Esophagus mucosa (tissue), 1 donor: ENCODE measurements at regions not wholly inside any gene's neighbourhood (a gene's known extent, or its start where the extent isn't known, plus 50 kb on each side); places are given as distances from the start of the nearest gene placed in this dataset.
"Not testable (repeated sequence)": the region's sequence is repeated elsewhere in the genome, so short reads cannot be mapped to it uniquely, and the experiment has no call there.

Source experiments
- ATAC-seq: fragments of 200-7000 bp; cut with Tn5 transposase; one replicate; pipeline ENCODE4 v1.9.1; 2020
- donor health status: DM: yes; HTN: yes; CAD: no.

DNA sequence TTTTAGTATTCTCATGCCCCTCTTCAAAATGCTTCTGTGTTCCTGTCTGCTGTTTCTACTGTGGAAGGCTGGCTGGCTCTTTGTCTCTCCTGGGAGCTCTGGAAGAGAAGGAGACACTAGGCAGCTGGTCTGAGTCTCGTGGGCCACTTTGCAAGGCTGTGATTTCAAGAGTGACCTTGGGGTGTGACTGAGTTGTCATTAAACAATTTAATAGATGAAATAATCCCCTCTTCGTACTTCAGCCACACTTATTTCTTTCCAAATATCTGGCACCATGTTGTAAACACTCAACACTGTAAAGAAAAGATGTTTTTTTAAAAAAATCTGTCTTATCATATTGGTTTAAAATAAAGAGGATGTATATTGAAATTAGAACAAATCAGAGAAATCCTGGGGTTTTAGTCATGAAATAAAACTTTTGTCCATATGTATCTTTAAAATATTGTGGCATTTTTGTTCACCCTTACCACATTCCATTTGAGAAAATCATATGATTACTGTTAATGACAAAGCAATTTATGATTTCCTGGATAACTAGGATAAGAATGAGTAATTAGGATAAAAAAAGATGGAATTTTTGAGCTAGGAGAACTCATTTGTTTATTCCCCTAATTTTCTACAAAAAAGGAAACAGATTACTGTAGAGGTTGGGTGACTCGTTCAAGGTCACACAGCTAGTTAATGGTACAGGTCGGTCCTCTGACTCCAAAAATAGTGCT lies 200.8 kb downstream of the MAT2B start:
- no peak for ATAC-seq

DNA sequence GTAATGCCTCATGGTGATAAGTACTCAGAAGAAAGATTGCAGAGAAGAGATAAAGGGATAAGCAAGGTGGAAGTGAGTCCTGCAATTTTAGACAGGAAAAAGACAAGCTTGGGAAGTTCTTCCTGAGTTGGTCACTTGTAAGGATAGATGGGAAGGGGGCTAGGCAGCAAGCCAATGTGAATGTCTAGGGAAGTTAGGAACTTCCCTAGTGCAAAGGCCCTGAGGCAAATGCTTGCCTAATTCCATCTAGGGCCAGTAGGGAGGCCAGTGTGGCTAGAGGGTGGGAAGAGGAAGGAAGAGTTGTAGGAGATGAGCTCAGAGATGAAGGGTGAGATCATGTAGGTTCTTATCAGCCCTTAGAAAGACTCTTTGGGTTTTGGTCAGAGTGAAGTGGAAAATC lies 206.6 kb downstream of the MAT2B start:
- ATAC-seq, result no peak

DNA sequence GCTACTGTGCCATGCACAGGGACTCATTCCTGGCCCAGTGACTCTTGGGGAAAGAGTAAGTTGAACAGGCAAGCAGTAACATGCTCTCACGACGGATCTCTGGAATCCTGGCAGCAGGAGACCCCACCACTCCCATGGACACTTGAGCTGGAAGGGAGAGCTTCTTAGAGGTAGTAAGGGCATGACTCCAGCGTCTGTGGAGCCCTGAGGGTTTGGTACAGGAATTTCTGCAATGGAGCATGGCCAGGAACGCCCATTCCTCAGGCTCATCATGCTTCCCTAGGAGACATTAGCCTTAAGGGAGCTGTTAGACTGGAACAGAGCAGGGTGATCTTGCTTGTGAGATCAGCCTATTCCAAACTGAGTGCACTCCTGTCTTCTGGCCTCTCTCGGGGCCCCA lies 212.9 kb downstream of the MAT2B start:
- ATAC-seq, result no peak

DNA sequence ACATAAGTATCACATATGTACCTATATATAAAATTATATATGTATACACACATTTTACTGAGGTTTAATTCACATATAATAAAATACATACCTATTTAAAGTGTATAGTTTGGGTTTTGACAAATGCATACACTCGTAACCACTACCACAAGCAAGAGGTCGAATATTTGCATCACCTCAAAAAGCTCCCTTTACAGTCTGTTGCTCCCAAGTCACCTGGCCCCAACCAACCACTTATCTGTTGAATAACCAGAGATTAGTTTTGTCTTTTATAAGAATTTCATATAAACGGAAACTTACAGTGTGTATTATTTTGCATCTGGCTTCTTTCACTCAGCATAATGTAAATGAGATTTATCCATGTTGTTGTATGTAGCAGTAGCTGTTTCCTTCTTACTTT lies 218.9 kb downstream of the MAT2B start:
- no peak for ATAC-seq

DNA sequence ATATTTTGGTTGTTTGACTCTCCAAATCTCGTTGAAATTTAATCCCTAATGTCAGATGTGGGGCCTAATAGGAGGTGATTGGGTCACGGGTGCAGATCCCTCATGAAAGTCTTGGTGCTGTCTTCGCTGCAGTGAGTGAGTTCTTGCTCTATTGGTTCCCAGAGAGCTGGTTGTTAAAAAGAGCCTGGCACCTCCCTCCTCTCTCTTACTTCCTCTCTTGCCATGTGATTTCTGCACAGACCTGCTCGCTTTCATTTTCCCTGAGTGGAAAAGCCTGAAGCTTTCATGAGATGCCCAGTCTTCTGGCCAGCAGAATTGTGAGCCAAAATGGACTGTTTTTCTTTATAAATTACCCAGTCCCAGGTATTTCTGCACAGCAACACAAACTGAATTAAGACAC lies 221.6 kb downstream of the MAT2B start:
- peak; percentile 25 for ATAC-seq

DNA sequence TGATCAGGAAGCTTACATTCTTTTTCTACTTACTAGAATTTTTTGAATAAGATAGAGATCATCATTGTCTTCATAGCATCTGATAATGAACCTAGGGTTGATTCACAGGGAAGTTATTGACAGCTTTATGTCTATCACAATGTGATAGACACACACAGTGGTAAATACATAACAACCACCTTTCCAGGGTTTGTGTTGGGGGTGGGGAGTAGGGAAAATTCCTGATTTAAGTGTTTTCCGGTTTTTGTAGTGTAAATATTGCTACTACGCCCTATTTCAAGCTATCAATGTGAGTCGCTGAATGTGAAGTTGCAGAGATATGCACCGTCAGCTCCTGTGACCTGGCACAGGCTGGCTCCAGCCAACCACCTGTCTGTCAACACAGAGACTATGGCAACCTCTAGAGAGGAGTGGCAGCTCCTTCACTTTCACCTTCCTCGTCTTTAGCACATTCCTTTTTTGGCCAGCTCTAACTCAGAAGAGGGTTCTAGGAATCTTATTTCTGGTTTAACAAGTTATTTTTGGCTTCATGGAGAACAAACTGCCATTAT lies 224.9 kb downstream of the MAT2B start:
- no peak for ATAC-seq

DNA sequence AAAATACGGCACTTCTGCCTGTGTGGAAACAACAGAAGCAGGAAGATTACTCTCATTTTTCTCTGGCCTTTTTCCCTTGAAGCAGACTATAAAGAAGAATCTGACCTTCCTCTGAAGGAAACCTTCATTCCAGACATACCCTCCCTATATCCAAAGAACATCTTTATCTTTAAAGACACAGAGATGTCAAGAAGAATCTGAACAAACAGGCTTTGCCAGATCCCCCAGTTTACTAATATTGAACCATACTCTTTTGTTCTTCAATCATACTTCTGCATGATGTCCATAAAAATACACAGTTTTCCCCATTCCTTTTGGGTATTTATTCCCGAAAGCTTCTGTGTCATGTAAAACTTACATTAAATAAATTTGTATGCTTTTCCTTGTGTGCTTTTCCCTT lies 225.8 kb downstream of the MAT2B start:
- ATAC-seq, result no peak

DNA sequence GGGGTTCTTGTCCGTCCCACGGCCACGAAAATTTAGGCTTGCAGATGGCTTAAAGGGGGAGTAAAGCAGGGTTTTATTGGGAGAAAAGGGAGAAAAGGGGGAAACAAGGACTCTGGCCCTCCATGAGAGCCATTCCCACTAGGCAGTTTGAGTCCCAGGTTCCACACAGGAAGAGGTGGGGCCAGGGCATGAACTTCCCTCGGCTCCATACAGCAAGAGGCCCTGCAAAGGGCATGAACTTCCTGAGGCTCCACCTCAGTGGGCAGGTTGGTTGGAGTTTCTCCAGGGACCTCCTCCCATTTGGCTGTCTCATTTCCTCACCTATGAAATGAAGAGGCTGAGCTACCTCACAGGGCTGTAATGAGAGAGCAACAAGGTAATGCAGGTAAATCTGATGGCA lies 229.7 kb downstream of the MAT2B start:
- no peak for ATAC-seq

DNA sequence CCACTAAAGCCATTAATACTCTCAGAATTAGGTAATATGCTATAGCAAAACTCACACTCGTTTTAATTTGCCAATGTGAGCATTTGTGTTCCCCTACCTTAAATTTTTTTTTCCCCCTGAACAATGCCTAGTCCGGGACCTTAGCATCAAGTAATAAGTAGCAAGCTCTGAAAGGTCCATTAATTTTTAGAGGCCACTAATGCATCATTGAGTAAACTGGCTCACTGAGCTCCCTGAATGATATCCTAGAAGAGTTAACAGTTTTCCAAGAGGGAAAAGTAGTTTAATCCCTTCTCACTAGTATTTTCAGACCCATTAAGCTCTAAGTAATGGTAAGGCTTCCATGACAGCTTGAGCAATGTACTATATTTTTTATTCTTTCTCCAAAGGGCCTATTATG lies 242.2 kb downstream of the MAT2B start:
- no peak for ATAC-seq

DNA sequence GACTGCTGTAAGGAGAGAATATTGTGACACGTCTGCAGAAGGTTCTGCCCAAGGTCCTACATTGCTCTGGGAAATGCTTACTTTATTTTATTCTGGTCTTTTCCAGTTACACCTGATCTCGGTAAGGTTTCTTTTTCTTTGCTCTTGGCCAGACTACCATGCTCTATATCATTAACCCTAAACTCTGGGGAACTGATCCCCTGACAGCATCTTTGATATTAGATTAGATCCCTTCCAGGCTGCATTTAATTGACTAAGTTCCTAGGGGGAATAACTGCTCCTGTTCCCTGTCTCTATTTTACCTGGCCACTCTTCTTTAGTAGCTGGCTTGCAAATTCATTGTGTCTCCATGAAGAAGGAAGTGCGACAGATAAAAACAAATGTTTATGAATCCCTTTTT lies 243.5 kb downstream of the MAT2B start:
- ATAC-seq, result no peak

DNA sequence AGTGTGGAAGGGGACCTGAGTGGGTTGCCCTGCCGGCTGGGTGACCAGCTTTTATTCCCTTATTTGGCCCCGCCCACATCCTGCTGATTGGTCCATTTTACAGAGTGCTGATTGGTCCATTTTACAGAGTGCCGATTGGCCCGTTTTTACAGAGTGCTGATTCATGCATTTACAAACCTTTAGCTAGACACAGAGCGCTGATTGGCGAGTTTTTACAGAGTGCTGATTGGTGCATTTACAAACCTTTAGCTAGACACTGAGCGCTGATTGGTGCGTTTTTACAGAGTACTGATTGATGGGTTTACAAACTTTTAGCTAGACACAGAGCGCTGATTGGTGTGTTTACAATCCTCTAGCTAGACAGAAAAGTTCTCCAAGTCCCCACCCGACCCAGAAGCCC lies 245.0 kb downstream of the MAT2B start:
- ATAC-seq, result not testable (repeated sequence)

DNA sequence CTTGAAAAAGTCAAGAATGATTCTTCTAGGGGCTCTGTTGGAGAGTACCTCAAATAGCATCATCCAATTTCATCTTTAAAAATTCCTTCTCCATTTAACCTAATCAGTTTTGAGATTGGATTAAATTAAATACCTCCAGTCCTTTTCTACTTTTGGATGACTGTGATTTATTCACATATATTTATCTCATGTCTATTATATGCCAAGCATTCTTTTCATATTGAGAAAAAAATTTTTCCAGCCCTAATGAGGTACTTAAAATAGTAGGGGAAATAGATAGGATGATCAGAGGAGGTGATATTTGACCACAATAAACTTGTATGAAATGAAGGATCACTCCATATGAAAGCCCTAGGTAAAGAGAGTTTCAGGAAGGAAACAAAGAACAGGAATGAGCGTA lies 250.1 kb downstream of the MAT2B start:
- ATAC-seq, result no peak

DNA sequence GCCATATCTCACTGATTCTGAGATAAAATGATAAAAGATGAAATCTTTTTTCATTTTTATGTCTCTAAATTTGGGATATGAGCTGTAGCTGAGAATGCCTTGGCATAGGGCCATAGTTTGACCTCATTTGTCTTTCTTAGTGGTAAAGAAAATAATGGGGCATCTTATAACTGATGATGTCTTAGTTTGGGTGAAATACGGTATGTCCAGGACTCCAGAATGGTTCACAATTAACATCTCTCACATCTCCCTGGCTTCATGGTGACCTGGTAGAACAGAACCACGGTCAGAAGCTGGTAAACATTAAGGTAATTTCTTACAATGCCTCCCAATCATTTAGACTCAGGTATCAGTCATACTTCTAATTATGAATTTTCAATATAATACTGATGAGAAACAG lies 250.8 kb downstream of the MAT2B start:
- no peak for ATAC-seq

DNA sequence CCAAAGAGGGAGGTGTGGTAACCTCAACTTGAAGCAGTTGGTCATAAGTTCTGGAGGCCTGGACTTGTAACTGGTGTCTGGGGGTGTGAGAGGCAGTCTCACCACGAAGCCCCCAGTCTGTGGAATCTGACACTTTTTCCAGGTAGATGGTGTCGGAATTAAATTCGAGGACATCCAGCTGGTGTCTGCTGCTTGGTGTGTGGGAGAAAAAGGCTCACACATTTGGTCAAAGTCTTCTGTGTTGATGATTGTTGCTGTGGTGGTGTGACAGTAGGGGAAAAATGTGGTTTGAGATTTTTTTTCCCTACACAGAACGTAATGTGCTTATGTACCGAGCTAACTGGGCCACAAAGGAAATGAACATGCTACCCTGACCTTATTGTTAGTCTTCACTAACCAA lies 251.9 kb downstream of the MAT2B start:
- ATAC-seq, result no peak

DNA sequence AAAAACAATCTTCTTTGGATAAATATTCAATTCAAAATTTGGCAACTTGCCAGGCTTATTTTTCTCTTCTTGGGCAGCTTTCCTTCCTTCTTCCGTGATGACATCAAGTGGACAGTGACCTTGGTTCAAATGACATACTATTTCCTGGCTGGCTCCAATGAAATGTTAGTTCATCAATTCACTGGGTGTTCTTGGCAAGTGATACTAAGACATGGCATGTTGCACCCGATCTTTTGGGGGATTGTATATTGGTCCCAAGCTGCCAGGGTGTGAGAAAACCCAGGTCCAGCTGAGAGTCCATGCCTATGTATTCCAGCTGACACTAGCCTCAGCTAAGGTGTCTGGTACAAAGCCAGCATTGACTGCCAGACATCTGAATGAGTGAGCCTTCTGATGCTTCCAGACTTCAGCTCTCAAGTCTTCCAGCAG lies 252.9 kb downstream of the MAT2B start:
- ATAC-seq, result no peak

DNA sequence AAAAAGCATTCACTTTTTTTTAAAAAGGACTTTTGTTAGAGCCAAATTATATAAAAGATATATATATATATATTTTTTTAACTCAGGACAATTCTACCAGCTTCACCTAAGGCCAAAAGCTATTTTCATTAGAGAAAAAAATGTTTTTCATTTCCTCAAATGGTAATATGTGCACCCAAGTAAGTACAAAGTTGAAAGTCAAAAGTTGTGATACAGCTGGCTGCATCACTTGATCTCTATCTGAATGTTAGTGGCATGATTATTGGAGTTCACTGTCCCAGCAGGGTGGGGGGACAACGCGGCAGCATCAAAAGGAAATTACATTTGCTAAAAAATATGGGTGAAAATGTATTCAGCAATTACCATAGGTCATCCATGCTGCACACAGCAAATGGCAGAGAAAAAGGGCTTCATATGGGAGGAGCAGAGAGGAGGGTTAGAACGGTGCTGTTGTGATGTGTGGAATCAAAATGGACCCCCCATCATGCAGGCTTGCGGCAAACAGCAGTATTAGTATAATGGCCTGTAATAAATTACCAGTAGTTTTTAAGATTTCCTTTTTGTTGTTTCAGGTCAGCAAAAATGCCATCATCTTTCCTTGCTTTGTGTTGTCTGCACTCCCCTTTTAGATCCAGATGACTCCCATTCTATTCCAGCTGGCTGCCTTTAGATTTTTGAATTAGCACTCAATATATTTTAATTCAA lies 253.7 kb downstream of the MAT2B start:
- no peak for ATAC-seq

DNA sequence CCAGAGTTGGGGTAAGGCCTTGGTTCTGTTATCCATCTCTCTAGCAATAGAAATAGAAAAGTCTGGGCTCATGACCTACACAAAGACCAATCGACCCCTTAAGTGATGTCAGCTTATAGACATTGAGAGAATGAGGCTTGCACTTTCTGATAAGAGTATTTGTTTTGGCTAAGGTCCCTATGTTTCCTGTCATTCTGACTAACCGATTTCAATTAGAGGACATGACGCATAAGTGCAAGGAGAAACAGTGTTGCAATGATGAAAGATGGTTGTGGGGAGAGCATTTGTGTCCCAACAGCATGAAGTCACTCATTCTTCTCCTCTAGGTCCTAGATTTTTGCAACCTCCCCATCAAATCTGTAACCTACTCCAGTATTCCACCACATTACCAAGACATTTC lies 255.1 kb downstream of the MAT2B start:
- no peak for ATAC-seq

DNA sequence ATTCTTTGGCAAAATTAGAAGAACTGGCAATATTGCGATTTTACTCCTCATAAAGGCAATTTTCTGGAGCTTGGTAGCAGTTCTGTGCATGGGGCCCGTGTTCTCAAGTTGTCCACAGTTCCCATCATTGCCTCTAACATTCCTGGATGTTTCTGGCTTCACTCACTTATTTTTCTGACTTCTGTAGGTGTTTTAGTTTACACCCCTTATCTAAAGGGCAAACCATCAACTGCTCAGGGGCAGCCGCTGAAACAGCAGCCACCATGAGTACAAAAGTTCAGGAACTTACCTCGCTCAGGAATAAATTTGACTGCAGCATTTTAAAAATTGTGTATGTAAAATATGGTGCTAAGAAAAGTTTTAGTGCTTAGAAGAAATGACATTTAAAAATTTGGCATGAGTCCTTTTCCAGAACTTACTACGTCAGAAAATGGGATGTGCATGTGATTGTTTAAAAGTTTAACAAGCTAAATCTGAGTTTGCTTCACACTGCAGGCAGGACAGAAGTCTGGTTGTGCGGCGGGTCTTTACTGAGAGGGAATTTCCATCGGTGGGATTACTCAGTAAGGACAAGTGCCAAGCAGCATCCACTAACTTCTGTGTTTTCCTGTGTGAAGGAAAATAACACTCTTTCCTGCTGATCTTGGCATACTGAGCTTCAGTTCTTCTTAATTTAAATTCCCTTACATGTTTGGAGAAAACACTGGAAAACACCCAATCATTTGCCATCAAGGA lies 261.7 kb downstream of the MAT2B start:
- no peak for ATAC-seq

DNA sequence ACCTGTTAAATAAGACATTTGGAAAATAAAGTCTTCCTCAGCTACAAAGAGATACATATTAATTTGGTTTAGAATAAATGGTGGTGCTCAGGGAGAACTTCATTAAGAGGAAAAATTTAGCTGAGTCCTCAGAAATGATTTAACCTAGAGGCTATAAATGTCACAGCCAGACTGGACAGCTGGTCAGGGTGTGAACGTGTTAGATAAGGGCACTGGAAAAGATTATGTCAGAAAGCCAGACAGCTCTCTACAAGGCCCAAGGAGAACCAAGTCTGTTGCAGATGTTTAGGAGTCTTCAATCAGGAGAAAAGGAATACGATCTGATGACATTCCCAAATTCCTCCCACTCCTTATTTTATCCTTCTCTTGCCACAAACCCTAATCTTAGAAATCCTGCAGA lies 265.2 kb downstream of the MAT2B start:
- no peak for ATAC-seq

DNA sequence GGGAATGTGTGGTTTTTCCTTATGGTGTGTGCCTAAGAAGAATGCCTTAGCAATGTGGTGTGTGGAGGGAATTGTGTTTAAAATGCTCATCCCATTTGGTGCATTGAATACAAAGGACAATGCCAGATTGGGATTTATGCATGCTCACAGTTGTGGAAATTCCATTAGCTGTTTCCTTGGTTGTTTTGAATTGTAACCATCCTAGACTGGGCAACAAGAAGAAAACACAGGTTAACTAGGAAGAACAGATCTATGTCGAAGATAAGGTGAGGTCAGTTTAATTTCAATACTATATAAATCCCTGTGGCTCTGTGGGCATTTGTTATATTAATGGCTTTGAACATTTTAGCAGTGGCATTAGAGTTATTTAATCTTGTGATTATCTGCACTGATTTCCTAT lies 266.8 kb downstream of the MAT2B start:
- ATAC-seq, result no peak

DNA sequence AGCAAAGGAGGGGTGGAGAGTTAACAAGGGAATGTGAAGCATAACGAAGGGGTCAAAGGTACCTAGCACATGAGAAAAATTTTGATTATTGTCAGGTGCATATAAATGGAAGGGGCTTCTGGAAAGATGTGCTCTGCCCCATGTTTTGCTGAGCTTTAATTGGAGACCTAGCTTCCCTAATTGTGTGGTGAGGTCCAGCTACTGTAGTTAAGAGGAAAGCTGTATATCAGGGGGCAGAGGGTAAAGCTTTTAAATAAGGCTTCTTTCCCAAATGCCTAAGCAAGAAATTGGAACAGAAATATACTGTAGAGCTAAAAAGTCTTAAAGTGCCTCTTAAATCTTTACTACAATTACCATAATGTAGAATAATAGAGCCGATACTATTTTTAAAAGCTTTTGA lies 267.2 kb downstream of the MAT2B start:
- no peak for ATAC-seq

DNA sequence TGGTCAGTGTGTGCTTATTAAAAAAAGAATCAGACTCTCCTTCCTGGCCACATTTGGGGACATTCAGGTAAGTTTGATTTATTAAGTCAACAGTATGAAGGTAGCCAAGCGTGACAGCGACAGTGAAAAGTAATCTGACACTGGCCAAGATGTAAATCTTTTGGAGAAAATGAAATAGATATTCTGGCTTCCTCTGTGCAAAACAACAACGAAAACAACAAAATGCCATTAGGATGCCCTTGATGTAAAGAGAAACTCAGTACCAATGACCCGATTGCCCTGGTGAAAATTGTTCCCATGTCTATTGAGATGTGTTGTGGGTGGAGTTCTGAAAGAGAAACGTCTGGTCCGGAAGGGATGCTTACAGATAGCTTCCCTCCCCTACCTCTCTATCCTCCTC lies 267.8 kb downstream of the MAT2B start:
- no peak for ATAC-seq

DNA sequence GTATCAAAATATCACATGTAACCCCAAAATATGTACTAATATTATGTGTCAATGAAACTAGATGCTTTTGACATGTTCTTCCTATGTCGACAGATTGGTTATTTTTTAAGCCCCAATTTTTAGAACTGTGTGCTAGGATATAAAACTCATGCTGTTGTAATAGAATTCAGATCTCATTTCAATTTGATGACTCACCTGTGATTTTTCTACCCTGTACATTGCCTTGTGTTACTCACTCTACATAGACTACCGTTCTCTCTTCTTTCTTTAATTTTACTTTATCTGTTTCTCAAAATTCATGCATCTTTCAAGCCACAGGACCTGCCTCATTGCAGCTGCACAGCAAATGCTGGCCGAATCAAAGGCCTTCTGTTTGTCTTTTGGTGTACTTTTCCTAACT lies 284.5 kb downstream of the MAT2B start:
- no peak for ATAC-seq

DNA sequence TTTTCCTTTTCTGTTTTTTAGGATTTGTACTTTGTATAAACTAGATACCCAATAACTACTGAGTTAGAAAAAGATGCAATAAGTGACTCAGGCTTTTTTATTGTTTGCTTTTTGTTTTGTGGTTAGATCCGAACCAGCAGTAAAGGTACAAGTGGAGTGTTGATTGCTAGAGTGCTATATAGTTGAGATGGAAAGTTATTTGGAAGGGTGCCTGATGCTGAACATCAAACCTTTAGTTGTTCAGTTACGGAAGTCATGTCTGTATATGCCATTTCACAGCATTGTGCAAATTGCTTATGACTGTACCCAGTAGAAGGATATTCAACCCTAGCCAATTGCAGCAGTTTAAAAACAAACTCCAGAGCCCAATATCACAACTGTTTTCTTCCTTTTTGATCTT lies 285.1 kb downstream of the MAT2B start:
- ATAC-seq, result no peak
